HEK293 (cell line): ENCODE measurements at regions not wholly inside any gene's neighbourhood (a gene's known extent, or its start where the extent isn't known, plus 50 kb on each side); places are given as distances from the start of the nearest gene placed in this dataset.

ENCODE experiments used
- GLI4 ChIP-seq: fragments of 450-650 bp; formaldehyde crosslinking; IDR thresholded peaks from 2 replicates; pipeline ENCODE4 v1.5.1; 2016; ENCODE audit warnings: missing biosample characterization, missing genetic modification characterization
- ZFP3 ChIP-seq: fragments of 450-650 bp; formaldehyde crosslinking; IDR thresholded peaks from 2 replicates; pipeline ENCODE4 v1.5.1; 2016; ENCODE audit warnings: low read depth, missing biosample characterization, missing genetic modification characterization
- ZNF121 ChIP-seq: fragments of 450-650 bp; formaldehyde crosslinking; IDR thresholded peaks from 2 replicates; pipeline ENCODE4 v1.5.1; 2016; ENCODE audit warnings: missing biosample characterization, missing genetic modification characterization
- ZNF175 ChIP-seq: fragments of 450-650 bp; formaldehyde crosslinking; IDR thresholded peaks from 2 replicates; pipeline ENCODE4 v1.5.1; 2016; ENCODE audit warnings: missing biosample characterization, missing genetic modification characterization
- ZNF2 ChIP-seq: fragments of 450-650 bp; formaldehyde crosslinking; IDR thresholded peaks from 2 replicates; pipeline ENCODE4 v1.5.1; 2016; ENCODE audit warnings: missing biosample characterization, missing genetic modification characterization
- ZNF473 ChIP-seq: fragments of 450-650 bp; formaldehyde crosslinking; IDR thresholded peaks from 2 replicates; pipeline ENCODE4 v1.5.1; 2017; ENCODE audit warnings: missing biosample characterization, missing genetic modification characterization
- ZNF514 ChIP-seq: fragments of 450-650 bp; formaldehyde crosslinking; IDR thresholded peaks from 2 replicates; pipeline ENCODE4 v1.5.1; 2016; ENCODE audit warnings: missing biosample characterization, missing genetic modification characterization
- ZNF548 ChIP-seq: fragments of 450-650 bp; formaldehyde crosslinking; IDR thresholded peaks from 2 replicates; pipeline ENCODE4 v1.5.1; 2016; ENCODE audit warnings: missing biosample characterization, missing genetic modification characterization
- ZNF677 ChIP-seq: fragments of 450-650 bp; IDR thresholded peaks from 2 replicates; pipeline ENCODE4 v1.5.0; 2018; ENCODE audit warnings: missing biosample characterization, mild to moderate bottlenecking, missing genetic modification characterization, moderate library complexity
- TF ChIP-seq, protein P1 (sequence below): fragments of 450-650 bp; formaldehyde crosslinking; IDR thresholded peaks from 2 replicates; pipeline ENCODE4 v1.5.1; 2016; ENCODE audit warnings: missing biosample characterization, missing genetic modification characterization
- TF ChIP-seq, protein P2 (sequence below): sonication (generic); formaldehyde crosslinking; IDR thresholded peaks from 2 replicates; pipeline ENCODE4 v1.8.1; 2022; ENCODE audit warnings: mild to moderate bottlenecking, moderate library complexity, missing genetic modification reagents
- TF ChIP-seq, protein P3 (sequence below): fragments of 450-650 bp; formaldehyde crosslinking; IDR thresholded peaks from 2 replicates; pipeline ENCODE4 v1.5.1; 2016; ENCODE audit warnings: missing biosample characterization, missing genetic modification characterization
- TF ChIP-seq, protein P4 (sequence below): fragments of 450-650 bp; formaldehyde crosslinking; IDR thresholded peaks from 2 replicates; pipeline ENCODE4 v1.5.1; 2016; ENCODE audit warnings: missing biosample characterization, missing genetic modification characterization
- TF ChIP-seq, protein P5 (sequence below): fragments of 450-650 bp; IDR thresholded peaks from 2 replicates; pipeline ENCODE4 v1.5.1; 2018; ENCODE audit warnings: missing biosample characterization, missing genetic modification characterization

DNA sequence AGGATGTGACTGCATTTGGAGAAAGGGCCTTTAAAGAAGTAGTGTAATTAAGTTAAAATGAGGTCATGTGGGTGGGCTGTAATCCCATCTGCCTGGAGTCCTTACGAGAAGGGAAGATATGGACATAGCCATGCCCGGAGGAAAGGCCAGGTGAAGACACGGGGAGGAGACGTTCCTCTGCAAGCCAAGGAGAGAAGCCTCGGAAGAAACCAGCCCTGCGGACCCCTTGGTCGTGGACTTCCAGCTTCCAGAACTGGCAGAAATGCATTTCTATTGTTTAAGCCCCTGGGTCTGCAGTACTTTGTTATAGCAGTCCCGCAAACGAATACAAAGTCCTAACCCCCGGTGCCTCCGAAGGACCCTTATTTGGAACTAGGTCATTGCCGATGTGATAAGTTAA, 87.6 kb upstream of the TAF1B start:
- no peak for TF ChIP-seq ZNF2 (tag by site-specific recombination)
- no peak for TF ChIP-seq ZNF121 (tag by site-specific recombination)
- TF ChIP-seq, protein P1, sequence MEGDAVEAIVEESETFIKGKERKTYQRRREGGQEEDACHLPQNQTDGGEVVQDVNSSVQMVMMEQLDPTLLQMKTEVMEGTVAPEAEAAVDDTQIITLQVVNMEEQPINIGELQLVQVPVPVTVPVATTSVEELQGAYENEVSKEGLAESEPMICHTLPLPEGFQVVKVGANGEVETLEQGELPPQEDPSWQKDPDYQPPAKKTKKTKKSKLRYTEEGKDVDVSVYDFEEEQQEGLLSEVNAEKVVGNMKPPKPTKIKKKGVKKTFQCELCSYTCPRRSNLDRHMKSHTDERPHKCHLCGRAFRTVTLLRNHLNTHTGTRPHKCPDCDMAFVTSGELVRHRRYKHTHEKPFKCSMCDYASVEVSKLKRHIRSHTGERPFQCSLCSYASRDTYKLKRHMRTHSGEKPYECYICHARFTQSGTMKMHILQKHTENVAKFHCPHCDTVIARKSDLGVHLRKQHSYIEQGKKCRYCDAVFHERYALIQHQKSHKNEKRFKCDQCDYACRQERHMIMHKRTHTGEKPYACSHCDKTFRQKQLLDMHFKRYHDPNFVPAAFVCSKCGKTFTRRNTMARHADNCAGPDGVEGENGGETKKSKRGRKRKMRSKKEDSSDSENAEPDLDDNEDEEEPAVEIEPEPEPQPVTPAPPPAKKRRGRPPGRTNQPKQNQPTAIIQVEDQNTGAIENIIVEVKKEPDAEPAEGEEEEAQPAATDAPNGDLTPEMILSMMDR (tag by site-specific recombination): no peak
- TF ChIP-seq ZNF677 (tag by site-specific recombination): no peak
- TF ChIP-seq GLI4 (tag by site-specific recombination): no peak
- TF ChIP-seq, protein P2, sequence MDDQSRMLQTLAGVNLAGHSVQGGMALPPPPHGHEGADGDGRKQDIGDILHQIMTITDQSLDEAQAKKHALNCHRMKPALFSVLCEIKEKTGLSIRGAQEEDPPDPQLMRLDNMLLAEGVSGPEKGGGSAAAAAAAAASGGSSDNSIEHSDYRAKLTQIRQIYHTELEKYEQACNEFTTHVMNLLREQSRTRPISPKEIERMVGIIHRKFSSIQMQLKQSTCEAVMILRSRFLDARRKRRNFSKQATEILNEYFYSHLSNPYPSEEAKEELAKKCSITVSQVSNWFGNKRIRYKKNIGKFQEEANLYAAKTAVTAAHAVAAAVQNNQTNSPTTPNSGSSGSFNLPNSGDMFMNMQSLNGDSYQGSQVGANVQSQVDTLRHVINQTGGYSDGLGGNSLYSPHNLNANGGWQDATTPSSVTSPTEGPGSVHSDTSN: no peak
- TF ChIP-seq, protein P3, sequence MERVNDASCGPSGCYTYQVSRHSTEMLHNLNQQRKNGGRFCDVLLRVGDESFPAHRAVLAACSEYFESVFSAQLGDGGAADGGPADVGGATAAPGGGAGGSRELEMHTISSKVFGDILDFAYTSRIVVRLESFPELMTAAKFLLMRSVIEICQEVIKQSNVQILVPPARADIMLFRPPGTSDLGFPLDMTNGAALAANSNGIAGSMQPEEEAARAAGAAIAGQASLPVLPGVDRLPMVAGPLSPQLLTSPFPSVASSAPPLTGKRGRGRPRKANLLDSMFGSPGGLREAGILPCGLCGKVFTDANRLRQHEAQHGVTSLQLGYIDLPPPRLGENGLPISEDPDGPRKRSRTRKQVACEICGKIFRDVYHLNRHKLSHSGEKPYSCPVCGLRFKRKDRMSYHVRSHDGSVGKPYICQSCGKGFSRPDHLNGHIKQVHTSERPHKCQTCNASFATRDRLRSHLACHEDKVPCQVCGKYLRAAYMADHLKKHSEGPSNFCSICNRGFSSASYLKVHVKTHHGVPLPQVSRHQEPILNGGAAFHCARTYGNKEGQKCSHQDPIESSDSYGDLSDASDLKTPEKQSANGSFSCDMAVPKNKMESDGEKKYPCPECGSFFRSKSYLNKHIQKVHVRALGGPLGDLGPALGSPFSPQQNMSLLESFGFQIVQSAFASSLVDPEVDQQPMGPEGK (tag by site-specific recombination): no peak
- TF ChIP-seq ZNF514 (tag by site-specific recombination): no peak
- TF ChIP-seq ZFP3: no peak
- TF ChIP-seq, protein P4, sequence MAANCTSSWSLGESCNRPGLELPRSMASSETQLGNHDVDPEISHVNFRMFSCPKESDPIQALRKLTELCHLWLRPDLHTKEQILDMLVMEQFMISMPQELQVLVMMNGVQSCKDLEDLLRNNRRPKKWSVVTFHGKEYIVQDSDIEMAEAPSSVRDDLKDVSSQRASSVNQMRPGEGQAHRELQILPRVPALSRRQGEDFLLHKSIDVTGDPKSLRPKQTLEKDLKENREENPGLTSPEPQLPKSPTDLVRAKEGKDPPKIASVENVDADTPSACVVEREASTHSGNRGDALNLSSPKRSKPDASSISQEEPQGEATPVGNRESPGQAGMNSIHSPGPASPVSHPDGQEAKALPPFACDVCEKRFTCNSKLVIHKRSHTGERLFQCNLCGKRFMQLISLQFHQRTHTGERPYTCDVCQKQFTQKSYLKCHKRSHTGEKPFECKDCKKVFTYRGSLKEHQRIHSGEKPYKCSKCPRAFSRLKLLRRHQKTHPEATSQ (tag by site-specific recombination): no peak
- TF ChIP-seq, protein P5, sequence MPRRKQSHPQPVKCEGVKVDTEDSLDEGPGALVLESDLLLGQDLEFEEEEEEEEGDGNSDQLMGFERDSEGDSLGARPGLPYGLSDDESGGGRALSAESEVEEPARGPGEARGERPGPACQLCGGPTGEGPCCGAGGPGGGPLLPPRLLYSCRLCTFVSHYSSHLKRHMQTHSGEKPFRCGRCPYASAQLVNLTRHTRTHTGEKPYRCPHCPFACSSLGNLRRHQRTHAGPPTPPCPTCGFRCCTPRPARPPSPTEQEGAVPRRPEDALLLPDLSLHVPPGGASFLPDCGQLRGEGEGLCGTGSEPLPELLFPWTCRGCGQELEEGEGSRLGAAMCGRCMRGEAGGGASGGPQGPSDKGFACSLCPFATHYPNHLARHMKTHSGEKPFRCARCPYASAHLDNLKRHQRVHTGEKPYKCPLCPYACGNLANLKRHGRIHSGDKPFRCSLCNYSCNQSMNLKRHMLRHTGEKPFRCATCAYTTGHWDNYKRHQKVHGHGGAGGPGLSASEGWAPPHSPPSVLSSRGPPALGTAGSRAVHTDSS (tag by site-specific recombination): no peak
- peak; percentile 89 for TF ChIP-seq ZNF548
- TF ChIP-seq ZNF175 (tag by site-specific recombination): no peak
- no peak for TF ChIP-seq ZNF473 (tag by site-specific recombination)
